C4-2B (cell line): ENCODE measurements at regions not wholly inside any gene's neighbourhood (a gene's known extent, or its start where the extent isn't known, plus 50 kb on each side); places are given as distances from the start of the nearest gene placed in this dataset.

Experiments
- CTCF ChIP-seq: fragments of 450-650 bp; conservative IDR thresholded peaks from 2 replicates; pipeline ENCODE4 v1.5.1; 2017; ENCODE audit warnings: mild to moderate bottlenecking
- ZFX ChIP-seq: fragments of 450-650 bp; IDR thresholded peaks from 2 replicates; pipeline ENCODE4 v1.6.1; 2017

GRCh38 chr2:74756356-74756890 lies 77.5 kb upstream of the HK2 start:
- TF ChIP-seq CTCF = no peak
- no peak for TF ChIP-seq ZFX
